ENCODE measurements at regions not wholly inside any gene's neighbourhood (a gene's known extent, or its start where the extent isn't known, plus 50 kb on each side); places are given as distances from the start of the nearest gene placed in this dataset.
"Not testable (repeated sequence)": the region's sequence is repeated elsewhere in the genome, so short reads cannot be mapped to it uniquely, and the experiment has no call there.

- no peak for DNase-seq (ENCODE audit: low read depth in 4 of 4, low spot score in 3 of 4)
Observed at GRCh38 chr7:13067036-13067435, 379.6 kb downstream of the ARL4A start.

DNA sequence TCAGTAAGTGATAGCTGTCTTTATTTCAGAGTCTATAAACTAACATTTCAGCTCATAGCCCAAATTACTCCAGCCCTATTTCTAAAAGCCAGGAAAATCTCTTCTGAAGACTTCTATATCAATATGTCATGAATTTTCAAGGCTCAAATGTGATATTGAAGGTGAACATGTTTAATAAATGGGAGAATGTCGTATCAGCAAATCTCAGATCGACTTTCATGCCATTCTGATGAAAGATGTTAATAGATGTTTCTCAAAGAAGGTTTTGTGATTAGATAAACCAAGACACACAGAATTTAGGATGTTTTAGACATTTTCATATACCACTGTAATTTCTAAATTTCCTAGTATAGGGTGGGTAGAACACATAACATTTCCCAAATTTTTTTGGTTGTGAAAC, 380.6 kb downstream of the ARL4A start:
- no peak for DNase-seq (ENCODE audit: low read depth in 4 of 4, low spot score in 3 of 4)

- no peak for DNase-seq (ENCODE audit: low read depth in 4 of 4, low spot score in 3 of 4)
Observed at GRCh38 chr7:13069841-13070240, 382.4 kb downstream of the ARL4A start.

DNA sequence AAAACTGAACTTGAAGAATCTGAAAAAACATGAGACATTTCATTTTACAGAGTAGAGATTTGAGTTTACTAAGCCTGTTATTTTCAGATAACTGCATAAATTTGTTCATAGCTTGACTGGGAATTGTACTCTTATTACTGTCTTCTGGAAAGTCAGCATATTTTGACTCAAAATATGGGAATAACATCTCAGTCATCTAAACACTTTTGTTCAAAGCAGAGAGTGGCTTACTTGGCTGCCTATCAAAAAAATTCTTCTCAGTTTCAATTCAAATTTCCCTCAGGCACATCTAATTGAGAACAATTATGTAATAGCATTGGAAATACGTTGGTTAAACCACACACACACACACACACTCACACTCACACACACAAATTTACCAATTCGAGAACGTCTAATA, 384.6 kb downstream of the ARL4A start:
- no peak for DNase-seq (ENCODE audit: low read depth in 4 of 4, low spot score in 3 of 4)

- DNase-seq (ENCODE audit: low read depth in 4 of 4, low spot score in 3 of 4) = no peak
Observed at GRCh38 chr7:13077466-13077865, 390.0 kb downstream of the ARL4A start.

DNA sequence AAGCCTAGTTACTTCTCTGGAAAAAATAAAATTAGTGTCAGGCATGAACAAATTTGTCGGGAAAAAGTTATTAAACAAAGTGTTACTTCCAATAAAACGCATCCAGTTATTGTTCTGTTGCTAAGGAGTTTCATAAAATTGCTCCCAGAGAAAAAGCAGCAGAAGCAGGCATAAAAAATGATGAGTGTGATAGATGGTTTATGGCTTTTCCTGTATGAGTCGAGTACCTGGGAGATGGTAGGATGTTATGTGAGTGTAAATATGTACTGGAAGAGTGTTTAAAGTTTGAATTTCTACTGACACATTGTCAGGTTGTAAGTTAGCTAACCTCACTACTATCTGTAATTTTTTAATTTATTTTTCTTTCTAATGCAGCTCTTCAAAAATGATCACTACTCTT, 390.7 kb downstream of the ARL4A start:
- DNase-seq (ENCODE audit: low read depth in 4 of 4, low spot score in 3 of 4) = no peak

DNA sequence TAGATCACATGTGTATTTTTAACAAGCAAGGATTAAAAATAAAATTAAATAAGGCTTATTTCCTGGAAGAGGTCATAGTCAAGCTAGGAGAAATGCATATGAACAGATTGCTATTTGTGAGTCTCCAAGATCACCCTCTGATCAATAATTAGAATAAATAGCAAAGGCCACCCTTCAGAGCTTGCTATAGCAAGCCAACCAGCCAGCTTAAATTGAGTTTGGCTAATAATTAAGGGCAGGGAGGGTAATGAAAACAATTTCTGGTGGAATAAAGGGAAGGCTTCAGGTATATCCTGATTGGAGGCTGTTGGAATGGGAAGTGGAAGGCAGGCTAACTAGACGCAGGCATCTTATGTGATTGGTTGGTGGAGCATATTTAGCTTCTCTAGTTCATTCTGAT, 403.5 kb downstream of the ARL4A start:
- no peak for DNase-seq (ENCODE audit: low read depth in 4 of 4, low spot score in 3 of 4)

- no peak for DNase-seq (ENCODE audit: low read depth in 4 of 4, low spot score in 3 of 4)
Observed at GRCh38 chr7:13091974-13092707, 404.7 kb downstream of the ARL4A start.

DNA sequence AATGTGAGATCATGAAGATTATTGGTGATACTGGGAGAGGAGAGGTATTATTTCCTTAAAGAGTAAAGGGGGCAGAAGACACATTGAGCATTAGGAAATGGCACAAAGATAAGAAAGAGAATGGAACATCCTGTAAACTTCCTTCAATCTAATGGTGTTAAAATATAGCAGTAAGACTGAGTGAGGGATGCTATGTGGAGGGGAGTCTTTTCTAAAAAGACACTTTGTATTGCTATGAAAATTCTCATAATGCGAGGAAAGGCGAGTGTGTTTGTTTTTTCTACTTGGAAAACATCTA, 405.2 kb downstream of the ARL4A start:
- no peak for DNase-seq (ENCODE audit: low read depth in 4 of 4, low spot score in 3 of 4)

GRCh38 chr7:13093160-13093559, 405.7 kb downstream of the ARL4A start:
- DNase-seq (ENCODE audit: low read depth in 4 of 4, low spot score in 3 of 4) = no peak

GRCh38 chr7:13097499-13097898, 410.1 kb downstream of the ARL4A start:
- no peak for DNase-seq (ENCODE audit: low read depth in 4 of 4, low spot score in 3 of 4)

- DNase-seq (ENCODE audit: low read depth in 4 of 4, low spot score in 3 of 4) = no peak
Observed at GRCh38 chr7:13098161-13098560, 410.7 kb downstream of the ARL4A start.

GRCh38 chr7:13099154-13099795, 411.8 kb downstream of the ARL4A start:
- DNase-seq (ENCODE audit: low read depth in 4 of 4, low spot score in 3 of 4) = no peak

- DNase-seq (ENCODE audit: low read depth in 4 of 4, low spot score in 3 of 4) = no peak
Observed at GRCh38 chr7:13104128-13104527, 416.7 kb downstream of the ARL4A start.

DNA sequence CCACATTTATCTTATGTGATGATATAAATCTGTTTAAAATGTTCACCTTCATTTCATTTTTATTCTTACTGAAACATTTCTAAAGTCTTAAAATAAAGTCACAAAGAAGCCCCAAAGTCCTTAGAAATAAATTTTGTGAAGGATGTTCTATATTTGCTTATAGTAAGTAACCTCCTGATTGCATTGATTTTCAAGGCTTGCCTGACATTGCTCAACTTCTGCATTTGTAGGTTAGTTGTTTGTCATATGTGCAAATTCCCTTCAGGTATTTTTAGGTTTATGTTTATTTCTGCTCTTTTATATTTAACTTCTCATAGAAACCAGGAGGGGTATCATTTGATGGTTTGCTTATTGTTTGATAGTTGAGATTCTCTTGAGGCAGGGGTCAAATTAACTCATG, 417.8 kb downstream of the ARL4A start:
- DNase-seq (ENCODE audit: low read depth in 4 of 4, low spot score in 3 of 4) = no peak

- DNase-seq (ENCODE audit: low read depth in 4 of 4, low spot score in 3 of 4) = no peak
Observed at GRCh38 chr7:13106513-13106912, 419.1 kb downstream of the ARL4A start.

- no peak for DNase-seq (ENCODE audit: low read depth in 4 of 4, low spot score in 3 of 4)
Observed at GRCh38 chr7:13107291-13107690, 419.9 kb downstream of the ARL4A start.

GRCh38 chr7:13108061-13108460, 420.6 kb downstream of the ARL4A start:
- DNase-seq (ENCODE audit: low read depth in 4 of 4, low spot score in 3 of 4) = no peak

DNA sequence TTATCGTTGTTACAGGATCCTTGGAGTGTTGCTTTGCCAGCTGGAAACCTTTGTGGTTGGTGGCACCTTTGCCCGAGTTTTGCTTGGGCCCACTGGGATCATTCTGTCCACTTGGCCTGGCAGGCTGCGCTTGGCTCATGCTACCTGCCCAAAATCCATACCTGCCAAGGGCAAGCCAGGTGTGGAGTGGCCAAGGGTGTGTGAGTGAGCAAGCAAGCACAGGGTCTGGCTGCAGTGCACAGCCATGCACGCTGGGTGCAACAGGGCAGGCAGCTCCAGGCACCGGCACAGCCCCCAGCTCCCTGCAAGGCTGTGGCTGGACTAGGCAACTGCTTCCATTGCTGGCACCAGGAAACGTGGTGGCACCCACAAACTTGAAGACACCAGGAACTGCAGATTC, 421.8 kb downstream of the ARL4A start:
- no peak for DNase-seq (ENCODE audit: low read depth in 4 of 4, low spot score in 3 of 4)

GRCh38 chr7:13110107-13110506, 422.7 kb downstream of the ARL4A start:
- DNase-seq (ENCODE audit: low read depth in 4 of 4, low spot score in 3 of 4) = no peak

DNA sequence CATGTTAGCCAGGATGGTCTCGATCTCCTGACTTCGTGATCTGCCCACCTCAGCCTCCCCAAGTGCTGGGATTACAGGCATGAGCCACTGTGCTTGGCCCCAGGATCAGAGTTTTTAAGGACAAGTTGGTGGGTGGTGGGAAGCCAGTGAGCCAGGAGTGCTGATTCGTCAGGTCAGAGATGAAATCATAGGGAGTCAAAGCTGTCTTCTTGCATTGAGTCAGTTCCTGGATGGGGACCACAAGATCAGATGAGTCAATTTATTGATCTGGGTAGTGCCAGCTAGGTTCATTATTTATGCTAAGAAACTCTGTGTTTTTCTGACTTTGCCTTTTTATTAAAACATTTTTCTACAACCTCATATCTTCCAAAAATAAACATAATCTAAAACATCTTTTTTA, 423.8 kb downstream of the ARL4A start:
- no peak for DNase-seq (ENCODE audit: low read depth in 4 of 4, low spot score in 3 of 4)

- not testable (repeated sequence) for DNase-seq (ENCODE audit: low read depth in 4 of 4, low spot score in 3 of 4)
Observed at GRCh38 chr7:13114240-13114639, 426.8 kb downstream of the ARL4A start.

Data from right renal pelvis (tissue), 4 donors.